Left cardiac atrium (tissue), 4 donors: ENCODE measurements at regions not wholly inside any gene's neighbourhood (a gene's known extent, or its start where the extent isn't known, plus 50 kb on each side); places are given as distances from the start of the nearest gene placed in this dataset.
"Not testable (repeated sequence)": the region's sequence is repeated elsewhere in the genome, so short reads cannot be mapped to it uniquely, and the experiment has no call there.

Source experiments
- ATAC-seq, 2 donors: fragments of 200-7000 bp; cut with Tn5 transposase; one replicate each; pipeline ENCODE4 v1.9.1; 2020; ENCODE audit warnings: mild to moderate bottlenecking in 2 of 2, moderate library complexity in 2 of 2
- DNase-seq: peaks from one replicate; pipeline ENCODE4 v3.0.0-alpha.2; 2020
- intact Hi-C, 2 donors: fragments of 100-400 bp; cut with DNase I; formaldehyde crosslinking; loops; one replicate each; pipeline versions ENCODE4 v1.14.1 to v1.15.1; 2022 to 2023
- donor health status: DM: no; HTN: yes; CAD: no.
- donor health status: DM: no; HTN: yes; CAD: no; lungs with severe emphysema.
- donor health status: DM: yes; HTN: yes; CAD: no.
- donor health status: Dilated cardiomyopathy.

GRCh38 chr2:129909651-129910418 is 69.6 kb upstream of the RAB6C start:
- no peak for DNase-seq
- no peak for ATAC-seq
- intact Hi-C loops = no loop called here

GRCh38 chr2:129910446-129911362 is 68.8 kb upstream of the RAB6C start:
- DNase-seq (no peak), ATAC-seq (no peak)
- intact Hi-C loops = no loop called here

GRCh38 chr2:129911363-129912065 is 68.0 kb upstream of the RAB6C start:
- intact Hi-C loops = no loop called here
- ATAC-seq (no peak), DNase-seq (no peak)

- DNase-seq = no peak
- intact Hi-C loops = no loop called here
- ATAC-seq = no peak
Observed at GRCh38 chr2:129912066-129912820, 67.2 kb upstream of the RAB6C start.

- ATAC-seq (no peak), DNase-seq (no peak)
- intact Hi-C loops = no loop called here
Observed at GRCh38 chr2:129912871-129913694, 66.4 kb upstream of the RAB6C start.

- no peak for DNase-seq
- ATAC-seq = no peak
- intact Hi-C loops = no loop called here
Observed at GRCh38 chr2:129913695-129914495, 65.6 kb upstream of the RAB6C start.

- DNase-seq (no peak), ATAC-seq (no peak)
- intact Hi-C loops = no loop called here
Observed at GRCh38 chr2:129914538-129915302, 64.7 kb upstream of the RAB6C start.

- intact Hi-C loops = no loop called here
- DNase-seq (no peak), ATAC-seq (no peak)
Observed at GRCh38 chr2:129915303-129915840, 64.1 kb upstream of the RAB6C start.

- DNase-seq (no peak), ATAC-seq (no peak)
- intact Hi-C loops = no loop called here
Observed at GRCh38 chr2:129918604-129919003, 60.9 kb upstream of the RAB6C start.

GRCh38 chr2:129922571-129923264 is 56.7 kb upstream of the RAB6C start:
- ATAC-seq (peak in 1 of 2 donors; percentile 50), DNase-seq (no peak)
- intact Hi-C loops = loop anchor here in 1 of 2 donors (10.0 kb wide), 1 partner anchor 1568 kb away; no protein-coding TSS in a partner anchor

GRCh38 chr2:129923265-129924091 is 56.0 kb upstream of the RAB6C start:
- intact Hi-C loops = loop anchor here in 1 of 2 donors (10.0 kb wide), 1 partner anchor 1569 kb away; no protein-coding TSS in a partner anchor
- ATAC-seq (peak; percentile 47 to 68), DNase-seq (no peak)

GRCh38 chr2:129924115-129924514 is 55.4 kb upstream of the RAB6C start:
- DNase-seq, ATAC-seq: not testable (repeated sequence)
- intact Hi-C loops = loop anchor here in 1 of 2 donors (10.0 kb wide), 1 partner anchor 1569 kb away; no protein-coding TSS in a partner anchor

- intact Hi-C loops = loop anchor here in 1 of 2 donors (10.0 kb wide), 1 partner anchor 1571 kb away; no protein-coding TSS in a partner anchor
- DNase-seq (no peak), ATAC-seq (no peak)
Observed at GRCh38 chr2:129925381-129925780, 54.1 kb upstream of the RAB6C start.

GRCh38 chr2:129927696-129928095 is 51.8 kb upstream of the RAB6C start:
- intact Hi-C loops = loop anchor here in 1 of 2 donors (10.0 kb wide), 1 partner anchor 1573 kb away; no protein-coding TSS in a partner anchor
- no peak for ATAC-seq
- no peak for DNase-seq
